Thymus (tissue), 11 donors: ENCODE measurements at regions not wholly inside any gene's neighbourhood (a gene's known extent, or its start where the extent isn't known, plus 50 kb on each side); places are given as distances from the start of the nearest gene placed in this dataset.

Experiments used
- DNase-seq, 9 donors: peaks; one replicate each; pipeline ENCODE4 v3.0.0-alpha.2; 2013; ENCODE audit warnings: low spot score in 9 of 9, low read depth in 6 of 9, missing footprints in 1 of 9
- H3K27ac ChIP-seq, 2 donors: one replicate each; pipeline ENCODE4 v1.5.1; 2013; ENCODE audit warnings: control low read depth in 1 of 2, low read depth in 1 of 2, low read length in 1 of 2, mild to moderate bottlenecking in 1 of 2, moderate library complexity in 1 of 2
- H3K27me3 ChIP-seq, 2 donors: one replicate each; pipeline ENCODE4 v1.5.1; 2013; ENCODE audit warnings: low read length in 1 of 2; ENCODE audit not compliant: control insufficient read depth in 2 of 2, insufficient read depth in 1 of 2
- H3K36me3 ChIP-seq, 2 donors: one replicate each; pipeline ENCODE4 v1.5.1; 2013; ENCODE audit warnings: low read length in 1 of 2, mild to moderate bottlenecking in 1 of 2, moderate library complexity in 1 of 2; ENCODE audit not compliant: control insufficient read depth in 2 of 2, insufficient read depth in 2 of 2
- H3K4me1 ChIP-seq, 2 donors: one replicate each; pipeline ENCODE4 v1.5.1; 2013; ENCODE audit warnings: low read length in 2 of 2; ENCODE audit not compliant: control insufficient read depth in 2 of 2, insufficient read depth in 2 of 2
- H3K4me3 ChIP-seq, 2 donors: one replicate each; pipeline ENCODE4 v1.5.1; 2013; ENCODE audit warnings: low read length in 2 of 2, control low read depth in 1 of 2, mild to moderate bottlenecking in 1 of 2
- H3K9me3 ChIP-seq, 2 donors: one replicate each; pipeline ENCODE4 v1.5.1; 2013; ENCODE audit warnings: low read length in 1 of 2, mild to moderate bottlenecking in 1 of 2; ENCODE audit not compliant: control insufficient read depth in 2 of 2, insufficient read depth in 1 of 2
- WGBS: extraction: QIAGEN DNeasy Blood & Tissue Kit; methylation state at CpG from one replicate; pipeline ENCODE4 v1.1.7; 2013; 5-methylcytosine and 5-hydroxymethylcytosine counted together
- donor health status: healthy.

DNA sequence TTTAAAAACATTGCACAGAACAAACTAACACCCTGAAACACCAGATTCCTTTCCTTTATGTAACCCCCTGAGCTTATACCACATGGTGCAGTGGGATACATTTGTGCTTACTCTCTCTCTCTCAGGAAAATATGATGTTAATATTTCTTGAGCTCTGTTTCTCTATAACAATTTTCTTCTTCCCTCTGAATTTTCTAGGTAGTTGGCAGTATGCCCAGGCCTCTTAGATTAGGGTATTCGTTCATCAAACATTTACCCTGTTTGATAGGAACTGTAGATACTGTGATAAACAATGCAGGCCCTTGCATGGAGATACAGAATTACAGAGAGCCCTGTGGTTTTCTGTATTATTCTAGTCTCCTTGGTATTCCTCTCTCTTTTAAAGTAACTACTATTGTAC is 567.8 kb downstream of the IPMK start:
- H3K27ac ChIP-seq, result no peak overlapping the region
- no peaks in the 10 kb centered on the region for H3K9me3 ChIP-seq
- DNase-seq, result no peak
- H3K27me3 ChIP-seq, result no peaks in the 10 kb centered on the region
- H3K4me3 ChIP-seq, result no peak overlapping the region
- H3K36me3 ChIP-seq, result no peaks in the 10 kb centered on the region
- 76% methylated on average over 1 of the region's 1 CpG for WGBS
- H3K4me1 ChIP-seq, result no peaks in the 10 kb centered on the region

DNA sequence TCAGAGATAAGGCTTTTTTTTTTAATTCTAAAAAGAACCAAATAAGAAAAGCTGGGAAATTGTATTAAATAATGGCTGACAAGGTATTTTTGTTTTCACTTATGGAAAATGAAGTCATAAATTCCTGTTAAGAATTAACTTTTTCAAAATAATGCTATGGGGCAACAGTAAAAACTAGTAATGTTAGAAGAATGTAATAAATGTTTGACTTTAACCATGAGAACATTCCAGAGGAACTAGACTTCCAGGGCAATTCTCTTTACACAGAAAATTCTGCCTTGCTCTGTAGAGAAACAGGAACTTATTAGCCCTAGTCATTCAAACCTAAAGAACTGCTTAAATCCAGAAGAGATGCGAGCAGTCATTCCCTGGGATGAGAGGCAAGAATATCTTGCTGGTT is 571.1 kb downstream of the IPMK start:
- no peak overlapping the region for H3K27ac ChIP-seq
- no peaks in the 10 kb centered on the region for H3K4me1 ChIP-seq
- no peak for DNase-seq
- H3K36me3 ChIP-seq, result no peaks in the 10 kb centered on the region
- H3K9me3 ChIP-seq, result no peaks in the 10 kb centered on the region
- 82% methylated on average over 1 of the region's 1 CpG for WGBS
- H3K27me3 ChIP-seq, result no peaks in the 10 kb centered on the region
- no peak overlapping the region for H3K4me3 ChIP-seq

DNA sequence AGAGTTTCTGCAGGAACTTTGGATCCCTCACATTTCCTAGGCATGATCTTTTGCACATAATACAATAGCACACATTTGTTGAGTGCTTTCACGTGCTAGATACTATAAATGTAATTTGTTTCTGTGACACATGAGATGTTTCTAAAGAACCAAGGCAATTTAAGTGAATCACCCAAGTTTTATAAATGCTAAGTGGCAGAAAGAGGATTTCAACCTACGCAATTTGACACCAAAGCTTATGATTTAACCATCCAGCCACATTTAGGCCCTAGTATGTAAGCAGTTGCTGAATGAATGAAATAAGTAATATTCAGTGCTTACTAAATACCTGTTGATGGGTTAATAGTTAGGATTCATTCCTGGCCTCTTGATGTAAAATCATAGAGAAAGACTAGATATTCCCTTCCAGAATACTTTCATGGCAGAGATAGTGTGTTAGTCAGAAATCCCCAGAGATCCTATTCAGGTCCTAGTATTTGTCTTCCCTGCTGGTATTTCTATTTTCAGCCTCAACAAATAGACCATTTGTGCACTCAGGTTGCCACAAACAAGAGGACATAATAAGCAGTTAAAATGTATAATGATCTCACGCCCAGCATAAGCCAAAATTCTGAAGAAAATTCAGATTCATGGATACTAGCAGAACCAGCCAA is 572.6 kb downstream of the IPMK start:
- Histone ChIP-seq H3K4me1 (no peaks in the 10 kb centered on the region), H3K9me3 (no peaks in the 10 kb centered on the region), H3K4me3 (no peak overlapping the region), H3K27ac (no peak overlapping the region), H3K36me3 (no peaks in the 10 kb centered on the region), H3K27me3 (no peaks in the 10 kb centered on the region)
- no peak for DNase-seq
- 87% methylated on average over 3 of the region's 3 CpGs for WGBS

DNA sequence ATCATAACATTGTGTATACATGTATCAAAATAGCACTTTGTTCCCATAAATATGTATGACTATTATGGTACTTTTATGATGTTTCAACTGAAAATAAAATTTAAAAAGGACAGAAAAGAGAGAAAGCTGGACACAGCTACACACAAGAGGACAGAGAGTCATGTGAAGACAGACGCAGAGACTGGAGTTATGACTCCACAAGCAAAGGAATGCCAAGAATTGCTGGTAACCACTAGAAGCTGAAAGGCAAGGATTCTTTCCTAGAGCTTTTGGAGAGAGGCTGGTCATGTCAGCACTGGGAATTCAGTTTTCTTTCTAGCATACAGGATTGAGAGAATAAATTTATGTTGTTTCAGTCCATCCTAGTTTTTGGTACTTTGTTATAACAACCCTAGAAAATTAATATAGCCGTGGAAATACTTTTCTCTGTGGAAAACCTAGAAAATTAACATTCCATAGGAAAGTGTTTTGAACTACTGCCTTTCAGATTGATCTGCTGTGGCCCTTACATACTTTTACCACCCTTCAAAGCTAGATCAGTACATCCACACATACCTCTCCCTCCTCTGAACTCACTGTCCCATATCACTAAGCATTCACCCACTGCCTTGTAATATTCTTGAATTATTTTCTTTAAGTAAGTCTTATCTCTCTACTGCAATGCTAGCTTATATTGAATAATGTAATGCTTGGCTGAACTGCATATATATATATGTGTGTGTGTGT is 575.3 kb downstream of the IPMK start:
- Histone ChIP-seq H3K27ac (no peak overlapping the region), H3K27me3 (no peaks in the 10 kb centered on the region), H3K4me3 (no peak overlapping the region), H3K9me3 (no peaks in the 10 kb centered on the region), H3K36me3 (no peaks in the 10 kb centered on the region), H3K4me1 (no peaks in the 10 kb centered on the region)
- 86% methylated on average over 2 of the region's 2 CpGs for WGBS
- no peak for DNase-seq

DNA sequence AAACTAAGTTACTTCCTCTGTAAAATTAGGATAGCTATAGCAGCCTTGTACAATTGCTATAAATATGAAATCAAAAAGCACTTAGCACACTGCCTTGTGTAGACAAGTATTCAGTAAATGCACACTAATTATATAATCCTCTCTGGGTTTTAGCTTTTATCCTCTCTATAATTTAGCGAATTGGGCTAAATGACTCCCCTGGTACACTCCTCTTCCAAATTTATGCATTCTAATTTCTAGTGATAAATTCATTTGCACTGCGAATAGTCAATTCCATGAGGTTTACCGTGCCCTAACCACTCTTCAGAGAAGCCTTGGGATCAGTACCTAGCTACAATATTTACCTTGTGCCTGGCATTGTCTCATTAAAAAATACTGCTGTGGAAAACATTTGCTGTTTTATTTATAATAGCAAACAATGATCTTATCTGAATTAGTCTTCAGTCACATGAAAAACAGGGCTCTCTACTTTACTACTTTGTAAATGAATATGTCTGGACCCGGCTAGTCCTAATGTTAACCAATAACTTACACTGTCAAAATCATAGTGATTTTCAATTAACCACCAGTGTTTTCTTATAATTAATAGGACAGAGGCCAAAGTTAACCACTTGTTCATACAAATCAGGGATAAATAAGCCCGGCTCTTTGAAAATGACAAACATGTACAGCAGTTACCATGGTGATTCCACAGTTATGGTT is 577.9 kb downstream of the IPMK start:
- Histone ChIP-seq H3K27me3 (no peaks in the 10 kb centered on the region), H3K36me3 (no peaks in the 10 kb centered on the region), H3K27ac (no peak overlapping the region), H3K9me3 (no peaks in the 10 kb centered on the region), H3K4me1 (no peaks in the 10 kb centered on the region), H3K4me3 (no peak overlapping the region)
- DNase-seq, result no peak
- 94% methylated on average over 5 of the region's 5 CpGs for WGBS

DNA sequence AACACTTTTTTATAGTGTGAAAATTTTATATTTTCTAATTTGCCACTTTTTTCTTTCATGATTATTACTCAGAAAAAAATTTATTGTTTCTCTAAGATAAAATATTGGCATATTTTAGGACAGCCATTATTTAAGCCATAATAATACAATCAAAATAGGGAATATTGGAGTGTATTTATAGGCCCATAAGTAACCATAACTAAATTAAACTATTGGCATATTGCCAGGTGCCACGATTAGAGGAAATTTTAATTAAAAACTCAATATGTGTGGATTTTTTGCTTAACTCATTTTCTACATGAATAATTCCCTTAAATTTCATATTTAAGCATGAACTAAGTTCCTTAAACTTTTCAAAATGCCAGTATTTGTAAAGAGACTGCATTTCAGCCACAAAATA is 587.8 kb downstream of the IPMK start:
- Histone ChIP-seq H3K27ac (no peak overlapping the region), H3K9me3 (no peaks in the 10 kb centered on the region), H3K4me3 (no peak overlapping the region), H3K36me3 (no peaks in the 10 kb centered on the region), H3K4me1 (no peaks in the 10 kb centered on the region), H3K27me3 (no peaks in the 10 kb centered on the region)
- DNase-seq, result no peak
- 95% methylated on average over 1 of the region's 1 CpG for WGBS

DNA sequence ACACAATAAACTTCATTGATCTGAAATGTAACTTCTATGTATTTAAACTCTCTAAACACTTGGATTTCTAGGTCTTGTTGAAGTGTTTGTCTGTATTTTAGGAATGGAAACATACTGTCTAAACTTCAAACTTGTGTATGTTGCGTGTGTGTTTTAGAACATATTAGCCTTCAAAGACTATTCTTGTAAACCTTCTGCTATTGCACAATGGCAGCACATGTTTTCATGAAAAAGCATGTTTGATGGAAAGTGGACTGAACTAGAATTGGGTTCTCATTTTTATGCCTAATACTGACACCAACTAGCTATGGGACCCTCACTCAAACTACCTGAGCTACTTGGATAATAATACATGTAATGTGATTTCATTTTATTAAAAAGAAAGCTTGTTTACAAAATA is 592.6 kb downstream of the IPMK start:
- H3K27me3 ChIP-seq, result no peaks in the 10 kb centered on the region
- H3K4me1 ChIP-seq, result no peaks in the 10 kb centered on the region
- no peak overlapping the region for H3K27ac ChIP-seq
- no peaks in the 10 kb centered on the region for H3K36me3 ChIP-seq
- no peak for DNase-seq
- WGBS, result 95% methylated on average over 1 of the region's 1 CpG
- no peak overlapping the region for H3K4me3 ChIP-seq
- H3K9me3 ChIP-seq, result no peaks in the 10 kb centered on the region

DNA sequence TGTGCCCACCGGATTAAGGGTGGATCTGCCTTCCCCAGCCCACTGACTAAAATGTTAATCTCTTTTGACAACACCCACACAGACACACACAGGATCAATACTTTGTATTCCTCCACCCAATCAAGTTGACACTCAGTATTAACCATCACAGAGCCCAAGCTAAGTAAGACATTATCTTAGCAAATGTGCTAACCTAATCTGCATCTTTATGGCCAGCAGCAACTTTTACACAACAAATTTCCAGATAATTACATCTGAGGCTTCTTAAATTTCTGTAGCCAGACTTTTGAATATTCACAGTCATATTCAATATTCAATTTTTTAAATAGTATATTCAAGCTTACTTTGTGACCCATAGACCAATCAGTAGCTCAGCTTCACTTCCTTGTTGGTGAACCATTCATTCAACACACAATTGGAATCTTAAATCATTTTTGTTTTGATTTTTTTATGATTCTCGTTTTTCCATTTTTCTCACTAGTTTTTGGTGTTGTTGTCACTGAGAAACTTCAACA is 594.2 kb downstream of the IPMK start:
- Histone ChIP-seq H3K36me3 (no peaks in the 10 kb centered on the region), H3K27ac (no peak overlapping the region), H3K9me3 (no peaks in the 10 kb centered on the region), H3K4me3 (no peak overlapping the region), H3K4me1 (no peaks in the 10 kb centered on the region), H3K27me3 (no peaks in the 10 kb centered on the region)
- 90% methylated on average over 2 of the region's 2 CpGs for WGBS
- DNase-seq, result no peak

DNA sequence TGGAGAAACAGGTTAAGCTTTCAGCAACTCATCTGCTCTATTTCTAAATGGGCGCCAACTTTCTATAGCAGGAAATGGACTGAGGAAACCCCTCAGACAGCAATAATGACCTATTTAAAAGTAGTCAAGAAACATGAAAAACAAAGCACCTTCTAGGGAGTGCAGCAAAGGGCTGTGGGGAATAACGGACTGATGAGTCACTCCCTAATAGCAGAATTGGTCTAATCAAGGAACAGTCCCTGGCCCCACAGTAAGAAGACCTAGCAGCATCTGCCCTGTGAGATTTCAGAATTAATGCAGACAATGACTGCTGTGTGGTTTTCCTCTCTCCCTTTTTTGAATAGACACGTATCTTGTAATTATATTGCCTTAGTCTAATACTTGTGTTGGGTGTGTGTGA is 602.9 kb downstream of the IPMK start:
- Histone ChIP-seq H3K27me3 (no peaks in the 10 kb centered on the region), H3K9me3 (no peaks in the 10 kb centered on the region), H3K4me3 (no peak overlapping the region), H3K27ac (no peak overlapping the region), H3K4me1 (no peaks in the 10 kb centered on the region), H3K36me3 (no peaks in the 10 kb centered on the region)
- DNase-seq, result no peak
- 59% methylated on average over 3 of the region's 3 CpGs for WGBS
